Epithelial cell of esophagus (primary cell): ENCODE measurements at regions not wholly inside any gene's neighbourhood (a gene's known extent, or its start where the extent isn't known, plus 50 kb on each side); places are given as distances from the start of the nearest gene placed in this dataset.
A peak's percentile ranks its signal among the peaks of the same experiment; 100 is the strongest.

ENCODE experiments used
- DNase-seq: peaks from one replicate; pipeline ENCODE4 v3.0.0; 2010; ENCODE audit warnings: low read depth
- H3K4me3 ChIP-seq: 2 replicates; pipeline ENCODE4 v1.5.1; 2011; ENCODE audit warnings: mild to moderate bottlenecking, low read length, control low read depth
- CTCF ChIP-seq: IDR thresholded peaks from 2 replicates; pipeline ENCODE4 v1.5.1; 2011; ENCODE audit warnings: low read depth, mild to moderate bottlenecking, low read length, control low read depth, inconsistent platforms; ENCODE audit not compliant: insufficient read depth; ENCODE audit errors: missing control alignments

DNA sequence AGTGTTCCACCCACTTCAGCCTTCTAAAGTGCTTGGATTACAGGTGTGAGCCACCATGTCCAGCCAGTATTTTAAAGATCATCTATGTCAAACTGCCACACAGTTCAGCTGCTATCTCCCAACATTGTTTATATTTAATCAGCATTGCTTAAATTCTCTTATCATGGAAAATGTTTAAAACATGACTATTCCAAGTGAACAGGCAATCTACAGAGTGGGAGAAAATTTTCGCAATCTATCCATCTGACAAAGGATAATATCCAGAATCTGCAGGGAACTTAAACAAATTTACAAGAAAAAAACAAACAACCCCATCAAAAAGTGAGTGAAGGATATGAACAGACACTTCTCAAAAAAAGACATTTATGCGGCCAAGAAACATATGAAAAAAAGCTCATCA, 69.4 kb upstream of the NAV3 start:
- no peak for DNase-seq
- no peak overlapping the region for H3K4me3 ChIP-seq
- no peak for TF ChIP-seq CTCF

- TF ChIP-seq CTCF = no peak
- no peak for DNase-seq
- no peak overlapping the region for H3K4me3 ChIP-seq
These were observed 70.2 kb upstream of the NAV3 start for GRCh38 chr12:77760271-77761025.

- DNase-seq = no peak
- no peak overlapping the region for H3K4me3 ChIP-seq
- TF ChIP-seq CTCF = no peak
These were observed 76.6 kb upstream of the NAV3 start for GRCh38 chr12:77754086-77754485.

GRCh38 chr12:77751939-77752338, 78.8 kb upstream of the NAV3 start:
- no peak for TF ChIP-seq CTCF
- no peak for DNase-seq
- H3K4me3 ChIP-seq = no peak overlapping the region

GRCh38 chr12:77746096-77746495, 84.6 kb upstream of the NAV3 start:
- TF ChIP-seq CTCF = no peak
- H3K4me3 ChIP-seq = no peak overlapping the region
- peak; percentile 24 for DNase-seq

DNA sequence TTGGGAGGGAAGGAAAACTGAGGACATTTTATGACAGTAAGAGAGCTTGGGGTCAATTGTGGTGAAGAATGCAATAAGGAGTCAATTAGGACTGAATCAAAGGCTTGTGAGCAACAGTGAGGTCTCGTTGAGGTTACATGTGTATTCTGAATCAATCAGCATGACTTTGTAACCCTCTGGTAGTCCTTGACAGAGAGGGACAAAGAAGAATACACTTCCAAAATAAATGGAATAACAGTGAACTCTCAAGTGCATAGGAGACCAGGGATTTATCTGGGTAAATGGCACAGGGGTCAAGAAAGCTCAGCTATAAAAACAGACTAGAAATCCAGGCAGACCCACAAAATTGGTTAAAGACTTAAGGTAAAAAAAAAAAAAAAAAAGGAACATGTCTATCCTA, 85.1 kb upstream of the NAV3 start:
- DNase-seq = no peak
- no peak overlapping the region for H3K4me3 ChIP-seq
- TF ChIP-seq CTCF = no peak

DNA sequence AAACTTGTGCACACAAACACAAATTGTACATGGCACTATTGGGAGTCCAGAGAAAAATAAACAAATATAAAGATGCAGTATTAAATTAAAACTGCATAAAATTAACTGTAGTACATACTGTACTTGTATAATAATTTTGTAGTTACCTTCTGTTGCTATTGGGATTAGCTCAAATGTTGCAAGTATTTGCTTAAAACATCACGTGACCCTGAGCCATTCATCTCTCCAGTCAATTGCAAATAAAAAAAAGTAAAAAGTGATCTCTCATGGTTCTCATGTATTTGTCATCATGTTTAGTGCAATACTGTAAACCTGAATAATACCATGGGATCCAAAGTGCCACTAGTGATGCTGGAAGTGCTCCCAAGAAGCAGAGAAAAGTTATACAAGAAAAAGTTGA, 88.1 kb upstream of the NAV3 start:
- peak; percentile 27 for DNase-seq
- no peak overlapping the region for H3K4me3 ChIP-seq
- TF ChIP-seq CTCF = no peak
